Superior temporal gyrus (tissue), 1 donor: ENCODE measurements at regions not wholly inside any gene's neighbourhood (a gene's known extent, or its start where the extent isn't known, plus 50 kb on each side); places are given as distances from the start of the nearest gene placed in this dataset.

Experiments
- DNase-seq: peaks from one replicate; pipeline ENCODE4 v3.0.0-alpha.2; 2016; ENCODE audit errors: extremely low spot score

DNA sequence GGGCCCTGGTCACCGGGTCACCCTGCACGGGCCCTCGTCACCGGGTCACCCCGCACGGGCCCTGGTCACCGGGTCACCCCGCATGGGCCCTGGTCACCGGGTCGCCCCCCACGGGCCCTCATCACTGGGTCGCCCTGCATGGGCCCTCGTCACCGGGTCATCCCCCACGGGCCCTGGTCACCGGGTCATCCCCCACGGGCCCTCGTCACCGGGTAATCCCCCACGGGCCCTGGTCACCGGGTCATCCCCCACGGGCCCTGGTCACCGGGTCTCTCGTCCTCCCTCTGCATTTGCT lies 77.6 kb downstream of the RIPK4 start:
- no peak for DNase-seq

GRCh38 chr21:41687633-41688032 lies 79.2 kb downstream of the RIPK4 start:
- DNase-seq: no peak

- DNase-seq: no peak
Measured at GRCh38 chr21:41686664-41687063, 80.2 kb downstream of the RIPK4 start.

DNA sequence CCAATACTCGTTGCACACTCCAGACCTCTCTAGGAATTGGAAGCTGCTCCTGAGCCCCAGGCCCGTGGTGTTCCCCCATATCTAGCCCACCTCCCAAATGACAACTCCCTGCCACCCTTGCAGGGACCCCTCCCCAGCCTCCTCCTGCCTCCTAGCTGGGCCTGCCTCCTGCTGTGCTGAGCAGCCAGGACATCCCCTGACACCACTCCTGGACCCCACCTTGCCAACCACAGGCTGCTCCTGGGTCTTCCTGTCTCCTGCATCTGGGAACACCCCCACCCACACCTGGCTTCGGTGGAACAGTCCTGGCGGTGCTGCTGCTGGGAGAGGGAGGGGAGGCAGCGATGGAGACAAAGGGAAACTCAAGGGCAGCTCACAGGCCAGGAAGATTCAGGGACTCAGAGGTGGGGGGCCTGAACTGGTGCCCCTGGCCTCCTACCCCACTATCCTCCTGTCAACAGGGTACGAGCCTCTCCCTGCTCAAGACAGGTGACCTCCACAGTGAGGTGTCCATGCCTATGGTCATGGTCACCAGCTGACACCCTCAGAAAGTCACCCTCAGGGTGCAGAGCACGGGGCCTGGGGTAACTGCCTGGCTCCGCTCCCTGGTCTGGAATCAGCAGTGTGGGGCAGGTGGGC lies 81.2 kb downstream of the RIPK4 start:
- no peak for DNase-seq

DNA sequence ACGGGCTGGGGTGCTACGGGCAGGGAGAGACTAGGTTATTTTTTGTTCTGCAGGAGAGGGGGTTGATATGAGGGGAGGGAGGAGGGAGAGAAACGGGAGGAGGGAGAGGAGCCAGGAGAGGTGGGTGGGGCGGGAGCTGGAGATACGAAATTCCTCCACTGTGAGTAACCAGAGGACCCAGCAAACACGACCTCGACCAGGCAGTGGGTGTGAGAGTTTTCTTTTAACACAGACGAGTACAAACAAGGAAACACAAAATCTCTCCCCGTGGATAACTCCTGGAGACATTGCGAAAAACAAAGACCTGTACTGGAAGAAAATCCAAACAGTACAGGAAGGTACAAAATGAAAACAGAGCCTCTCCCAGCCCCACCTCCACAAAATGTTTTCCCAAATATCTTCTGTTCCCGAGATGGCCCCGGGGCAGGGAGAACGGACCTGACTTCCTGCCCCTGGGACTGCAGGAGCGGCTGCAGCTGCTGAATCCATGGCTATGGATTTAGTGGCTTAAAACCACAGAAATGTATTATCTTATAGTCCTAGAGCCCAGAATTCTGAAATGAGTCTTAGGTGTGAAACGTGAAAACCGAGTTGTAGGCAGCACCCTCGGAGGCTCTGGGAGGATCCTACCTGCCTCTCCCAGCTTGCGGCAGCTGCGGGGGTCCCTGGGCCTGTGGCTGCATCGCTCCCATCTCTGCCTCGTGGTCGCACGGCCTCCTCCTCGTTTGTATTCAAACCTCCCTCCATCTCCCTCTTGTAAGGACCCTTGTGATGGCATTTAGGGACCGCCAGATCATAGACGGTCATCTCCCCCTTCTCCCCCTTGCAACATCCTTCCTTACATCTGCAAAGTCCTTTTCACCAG lies 82.2 kb downstream of the RIPK4 start:
- DNase-seq: no peak

- DNase-seq: no peak
Measured at GRCh38 chr21:41683815-41684214, 83.0 kb downstream of the RIPK4 start.

- DNase-seq: no peak
Measured at GRCh38 chr21:41682719-41683179, 84.1 kb downstream of the RIPK4 start.

DNA sequence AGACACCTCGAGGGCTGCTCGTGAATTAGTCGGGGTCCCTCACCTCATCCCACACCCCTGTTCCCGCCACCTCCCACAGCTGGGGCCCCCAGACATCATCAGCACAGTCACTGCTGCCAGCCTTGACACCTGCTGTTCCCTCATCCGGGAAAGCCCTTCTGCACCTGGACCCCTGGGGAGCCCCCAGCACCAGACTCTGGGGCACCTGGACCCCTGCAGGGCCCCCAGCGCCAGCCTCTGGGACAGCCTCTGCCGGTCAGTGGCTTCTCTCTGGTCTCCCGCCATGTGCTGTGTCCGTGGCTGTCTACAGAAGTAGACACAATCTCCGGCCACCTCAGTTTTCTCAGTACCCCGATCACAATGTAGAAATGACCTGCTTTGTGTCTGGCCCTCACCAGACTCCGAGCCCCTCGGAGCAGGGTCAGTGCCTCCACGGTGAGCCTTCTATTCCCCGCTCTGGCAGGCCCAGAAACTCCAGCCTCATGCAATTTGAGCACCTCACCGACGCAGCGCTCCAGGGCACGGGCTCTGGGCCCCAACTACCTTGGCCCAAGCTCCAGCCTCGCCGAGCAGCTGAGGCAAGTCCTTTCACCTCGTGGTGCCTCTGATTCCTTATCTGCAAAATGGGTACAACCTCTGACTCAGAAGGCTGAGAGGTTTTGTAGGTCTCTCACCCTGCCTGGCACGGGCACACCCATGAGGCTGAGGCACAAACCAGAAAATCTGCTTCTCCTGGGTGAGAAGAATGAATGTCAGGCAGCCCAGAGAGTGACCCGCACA lies 84.7 kb downstream of the RIPK4 start:
- DNase-seq: no peak

DNA sequence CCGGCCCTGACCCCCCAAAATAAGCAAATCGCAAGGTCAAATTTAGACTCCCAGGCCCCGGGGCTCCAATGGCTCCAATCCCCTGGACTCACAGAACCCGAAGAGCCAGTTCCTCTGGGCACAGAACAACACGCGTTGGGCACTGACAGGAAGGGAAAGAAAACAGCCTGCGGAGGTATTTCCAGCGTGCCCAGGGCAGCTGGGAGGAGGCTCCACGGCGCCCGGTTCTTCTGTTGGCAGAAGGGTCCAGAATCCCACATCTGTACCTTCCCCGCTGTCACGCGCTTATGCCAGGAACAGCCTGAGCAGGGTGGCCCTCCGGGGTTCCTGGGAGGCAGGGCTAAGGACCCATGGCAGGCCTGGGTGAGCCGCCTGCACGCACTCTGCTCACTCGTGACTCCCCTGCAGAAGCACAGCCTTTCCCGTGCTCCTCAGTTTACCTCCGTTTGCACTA lies 85.5 kb downstream of the RIPK4 start:
- DNase-seq: no peak

DNA sequence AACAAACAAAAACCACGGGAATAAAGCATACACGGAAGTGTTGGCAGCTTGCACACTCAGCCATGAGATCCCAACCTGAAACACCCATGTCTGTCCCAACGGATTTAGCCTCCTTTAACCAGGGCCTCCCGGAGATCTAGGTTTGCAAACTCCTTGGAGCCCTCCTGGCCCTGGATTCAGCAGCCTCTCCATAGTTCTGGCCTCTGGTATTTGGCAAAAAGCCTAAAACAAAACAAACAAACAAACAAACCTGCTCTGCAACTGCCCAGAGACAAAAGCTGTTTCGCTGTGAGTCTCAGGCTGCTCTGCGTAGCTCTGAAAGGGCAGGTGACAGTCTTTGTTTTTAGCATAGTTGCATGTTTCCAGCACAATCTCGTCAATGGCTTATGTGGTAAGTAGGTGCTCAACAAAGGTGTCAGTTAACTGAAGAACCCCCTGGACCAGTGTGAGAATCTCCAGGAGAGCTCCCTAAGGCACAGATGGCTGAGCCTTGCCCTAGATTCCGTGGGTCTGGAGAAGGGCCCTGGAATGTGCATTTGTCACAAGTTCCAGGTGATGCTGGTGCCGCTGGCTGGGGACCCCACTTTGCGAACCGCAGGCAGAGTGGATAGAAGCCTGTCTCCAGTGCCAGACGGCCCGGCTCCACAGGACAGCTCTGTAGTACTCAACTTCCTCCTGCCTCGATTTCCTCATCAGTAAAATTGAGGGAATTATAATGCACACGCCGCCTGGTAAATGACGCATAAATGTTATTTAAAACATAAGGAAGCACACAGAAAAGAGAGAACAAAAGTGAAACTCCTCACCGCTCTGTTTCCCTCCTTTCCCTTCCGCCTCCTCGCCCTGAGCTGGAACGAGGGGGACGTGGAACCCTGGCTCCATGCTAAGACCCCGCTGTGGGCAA lies 86.2 kb downstream of the RIPK4 start:
- DNase-seq: no peak

GRCh38 chr21:41678924-41679318 lies 87.9 kb downstream of the RIPK4 start:
- peak; percentile 47 for DNase-seq

DNA sequence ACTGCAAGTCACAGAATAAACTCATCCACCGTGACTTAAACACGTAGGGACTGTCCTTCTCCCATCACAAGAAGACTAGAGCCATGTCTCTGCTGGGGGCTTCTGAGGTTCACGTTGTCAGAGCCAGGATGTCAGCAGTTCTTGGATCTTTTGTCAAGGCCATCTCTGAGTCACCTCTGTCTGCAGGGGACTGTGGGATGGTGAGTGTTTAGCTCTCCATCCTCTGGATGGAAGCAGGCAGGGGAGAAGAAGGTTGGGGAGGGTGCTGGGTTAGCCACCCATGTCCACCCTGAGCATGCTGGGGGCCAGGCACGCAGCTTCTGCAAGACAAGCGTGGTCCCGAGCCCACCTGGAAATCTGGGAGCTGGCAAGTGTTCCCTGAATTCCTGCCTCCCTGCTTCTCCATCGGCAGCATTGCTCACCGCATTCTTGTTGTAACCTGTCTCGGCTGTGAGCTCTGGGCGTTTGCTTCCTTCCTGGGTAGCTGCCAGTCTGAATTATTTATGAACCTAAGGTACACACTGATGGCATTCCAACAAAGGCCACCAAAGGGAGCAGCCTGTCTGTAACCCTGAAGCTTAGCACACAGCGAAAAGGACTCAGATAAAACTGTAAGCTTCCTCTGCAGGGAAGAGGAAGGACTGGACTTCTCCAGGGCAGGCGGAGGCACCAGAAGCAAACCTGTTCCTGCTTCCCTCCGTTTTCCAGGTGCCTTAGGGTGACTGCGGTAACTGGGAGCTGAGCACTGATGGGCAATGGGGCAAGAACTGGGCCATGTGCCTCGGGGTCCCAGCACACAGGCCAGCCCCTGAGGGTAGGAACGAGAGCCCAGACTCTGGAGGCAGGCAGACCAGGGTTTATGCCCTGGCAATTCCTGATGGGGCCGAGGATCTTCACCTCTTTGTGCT lies 88.6 kb downstream of the RIPK4 start:
- DNase-seq: no peak

DNA sequence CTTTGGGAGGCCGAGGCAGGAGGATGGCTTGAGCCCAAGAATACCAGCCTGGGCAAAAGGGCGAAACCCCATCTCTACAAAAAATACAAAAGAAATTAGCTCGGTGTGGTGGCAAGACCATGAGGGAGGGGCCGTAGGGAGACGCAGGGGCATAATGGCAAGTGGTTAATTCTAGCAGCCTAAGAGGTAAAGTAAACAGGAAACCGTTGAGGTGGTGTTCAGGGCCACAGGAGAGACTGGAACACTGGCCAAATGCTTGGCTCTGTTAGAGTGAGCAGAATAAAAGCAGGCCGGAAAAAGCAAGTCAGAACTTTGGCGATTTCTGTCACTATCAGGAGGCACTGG lies 89.2 kb downstream of the RIPK4 start:
- DNase-seq: no peak

GRCh38 chr21:41676198-41676597 lies 90.7 kb downstream of the RIPK4 start:
- no peak for DNase-seq

DNA sequence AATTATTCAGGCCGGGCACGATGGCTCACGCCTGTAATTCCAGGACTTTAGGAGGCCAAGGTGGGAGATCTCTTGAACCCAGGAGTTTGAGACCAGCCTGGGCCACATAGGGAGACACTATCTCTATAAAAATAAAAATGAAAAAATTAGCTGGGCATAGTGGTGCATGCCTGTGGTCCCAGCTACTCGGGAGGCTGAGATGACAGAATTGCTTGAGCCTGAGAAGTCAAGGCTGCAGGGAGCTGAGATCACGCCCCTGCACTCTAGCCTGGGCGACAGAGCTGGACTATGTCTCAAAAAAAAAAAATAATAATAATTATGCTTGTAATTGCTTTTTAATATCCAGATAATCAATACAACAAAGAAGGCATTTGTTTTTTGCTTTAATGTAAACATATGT lies 91.3 kb downstream of the RIPK4 start:
- no peak for DNase-seq

- no peak for DNase-seq
Measured at GRCh38 chr21:41674402-41674801, 92.5 kb downstream of the RIPK4 start.

DNA sequence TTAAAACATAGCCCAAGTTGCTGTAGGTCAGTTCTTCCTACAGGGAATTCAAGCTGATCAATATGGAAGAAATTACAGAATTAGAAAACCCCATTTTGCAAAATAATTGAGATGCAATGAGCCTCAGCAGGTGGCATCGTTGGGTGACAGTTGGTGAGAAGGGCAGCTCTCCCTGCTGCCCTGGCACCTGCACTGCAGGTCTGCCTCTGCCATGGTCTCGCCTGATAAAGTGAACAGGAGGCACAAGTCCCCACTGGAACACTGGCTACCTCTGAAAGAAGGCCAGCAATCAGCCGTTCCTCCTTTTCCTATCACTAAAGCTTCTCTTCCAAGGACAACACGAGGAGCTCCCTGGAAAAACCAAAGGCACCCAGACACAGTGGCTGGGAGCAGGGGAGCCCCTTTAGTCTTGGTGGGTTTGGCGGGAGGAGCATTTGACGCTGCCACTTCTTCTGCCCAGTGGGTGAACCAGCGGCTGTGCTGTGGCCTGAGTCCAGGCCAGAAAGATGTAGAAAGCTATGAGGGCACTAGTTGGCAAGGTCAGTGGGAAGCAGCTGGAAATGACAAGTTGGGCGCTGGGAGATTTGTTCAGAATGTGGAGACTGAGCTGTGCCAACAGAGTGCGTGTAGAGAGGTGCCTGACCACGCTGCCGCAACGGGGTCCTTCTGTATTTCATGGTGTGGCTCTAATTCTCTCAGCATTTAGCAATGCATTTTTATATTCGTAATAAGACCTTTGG lies 93.1 kb downstream of the RIPK4 start:
- DNase-seq: no peak

DNA sequence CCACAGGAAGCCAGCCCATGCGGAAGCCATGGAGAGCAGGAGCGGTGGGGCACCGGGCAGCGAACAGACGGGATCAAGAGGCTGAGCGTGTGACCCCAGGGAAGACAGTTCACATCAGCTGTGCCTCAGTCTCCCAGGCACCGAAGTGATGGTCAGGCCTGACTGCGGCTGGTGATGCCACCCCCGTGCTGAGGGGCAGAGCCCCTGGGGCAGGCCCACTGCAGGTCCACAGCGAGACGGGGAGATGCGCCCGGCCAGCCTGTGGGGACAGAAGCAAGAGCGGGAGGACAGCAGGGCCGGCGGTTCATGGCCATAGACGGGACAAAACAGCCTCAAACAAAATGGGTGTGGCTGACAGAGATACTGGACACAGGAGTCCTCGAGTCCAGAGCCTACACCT lies 93.8 kb downstream of the RIPK4 start:
- no peak for DNase-seq

DNA sequence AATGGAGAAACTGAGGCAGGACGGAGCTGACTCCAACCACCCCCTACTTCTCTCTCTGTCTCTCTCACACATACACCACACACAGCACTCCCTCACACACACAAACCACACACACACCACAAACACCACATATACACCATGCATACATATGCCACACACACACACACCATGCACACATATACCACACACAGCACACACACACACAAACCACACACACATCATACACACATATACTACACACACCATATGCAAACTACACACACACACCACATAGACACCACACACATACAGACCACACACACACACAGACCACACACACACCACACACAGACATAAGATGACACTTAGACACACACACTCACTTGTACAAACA lies 94.3 kb downstream of the RIPK4 start:
- no peak for DNase-seq
